Body of pancreas (tissue), 4 donors: ENCODE measurements at regions not wholly inside any gene's neighbourhood (a gene's known extent, or its start where the extent isn't known, plus 50 kb on each side); places are given as distances from the start of the nearest gene placed in this dataset.

ENCODE experiments used
- ATAC-seq: fragments of 150-250 bp; one replicate; pipeline ENCODE4 v1.9.1; 2016
- DNase-seq, 4 donors: peaks; one replicate each; pipeline ENCODE4 v3.0.0-alpha.2; 2019
- H3K27ac ChIP-seq, 4 donors: fragments of 200-600 bp; sonication (generic); 1 replicate in 3 of 4; 2 replicates in 1 of 4; pipeline versions ENCODE4 v1.5.1 to v1.6.1; 2016 to 2019; ENCODE audit warnings: mild to moderate bottlenecking in 1 of 4, mixed read lengths in 1 of 4, moderate library complexity in 1 of 4
- H3K27me3 ChIP-seq, 2 donors: fragments of 200-600 bp; sonication (generic); one replicate each; pipeline ENCODE4 v1.6.0; 2016; ENCODE audit warnings: mild to moderate bottlenecking in 1 of 2
- H3K36me3 ChIP-seq, 2 donors: fragments of 200-600 bp; sonication (generic); replicated peaks in 1 of 2; 2 replicates each; pipeline ENCODE4 v1.5.1; 2016; ENCODE audit warnings: low read depth in 2 of 2; ENCODE audit not compliant: insufficient read depth in 1 of 2
- H3K4me1 ChIP-seq: fragments of 200-600 bp; sonication (generic); one replicate; pipeline ENCODE4 v1.6.0; 2016
- H3K4me3 ChIP-seq, 2 donors: fragments of 200-600 bp; sonication (generic); 1 replicate in 1 of 2; 2 replicates in 1 of 2; pipeline ENCODE4 v1.5.1; 2016 to 2019
- H3K9me3 ChIP-seq, 3 donors: fragments of 200-600 bp; sonication (generic); 1 replicate in 2 of 3; 2 replicates in 1 of 3; pipeline ENCODE4 v1.5.1; 2016
- POLR2A ChIP-seq, 3 donors: fragments of 450-650 bp; IDR thresholded peaks; one replicate each; pipeline ENCODE4 v1.6.1; 2016; ENCODE audit warnings: antibody characterized with exemption in 3 of 3, mild to moderate bottlenecking in 2 of 3
- WGBS, 2 donors: methylation state at CpG; one replicate each; pipeline ENCODE4 v1.1.5; 2017; 5-methylcytosine and 5-hydroxymethylcytosine counted together
- intact Hi-C: fragments of 100-400 bp; cut with DNase I; formaldehyde crosslinking; loops from one replicate; pipeline ENCODE4 v1.15.1; 2023
- TF ChIP-seq, protein P1 (sequence below), 7 experiments: fragments of 450-650 bp in 4 of 7; fragments of 200-600 bp in 3 of 7; sonication (generic) in 3 of 7; IDR thresholded peaks; one replicate each; pipeline ENCODE4 v1.5.1; 2016 to 2019; ENCODE audit warnings: antibody characterized with exemption in 7 of 7

DNA sequence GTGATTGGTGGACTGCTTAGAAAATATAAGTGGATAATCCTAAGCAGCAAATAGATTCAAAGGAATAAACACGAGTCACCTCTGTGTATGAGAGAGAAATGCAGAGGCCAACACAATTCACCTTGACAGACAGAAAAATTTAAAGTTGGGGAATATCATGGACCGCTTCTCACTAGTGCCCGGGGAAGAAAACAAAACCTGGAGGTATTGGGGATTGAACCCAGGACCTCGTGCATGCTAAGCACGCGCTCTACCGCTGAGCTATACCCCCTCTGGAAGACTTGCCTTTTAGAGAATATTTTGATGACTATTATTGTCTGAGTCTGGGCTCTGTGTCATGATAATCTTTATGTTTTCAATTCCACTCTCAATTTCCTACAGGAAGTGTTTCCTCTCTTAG lies 111.9 kb downstream of the TRIM27 start:
- intact Hi-C loops = no loop called here
- Histone ChIP-seq H3K36me3 (no peaks in the 10 kb centered on the region), H3K4me3 (no peak overlapping the region), H3K27ac (no peak overlapping the region), H3K9me3 (no peaks in the 10 kb centered on the region), H3K4me1 (no peaks in the 10 kb centered on the region), H3K27me3 (peaks cover 0 to 48% of the 10 kb centered on the region in 2 donors)
- WGBS, 2 donors = 2 to 5% methylated on average over 7 of the region's 7 CpGs
- DNase-seq (no peak), ATAC-seq (no peak)
- TF ChIP-seq POLR2A (IDR thresholded peaks at IDR 0.05) = no peak
- TF ChIP-seq, protein P1, sequence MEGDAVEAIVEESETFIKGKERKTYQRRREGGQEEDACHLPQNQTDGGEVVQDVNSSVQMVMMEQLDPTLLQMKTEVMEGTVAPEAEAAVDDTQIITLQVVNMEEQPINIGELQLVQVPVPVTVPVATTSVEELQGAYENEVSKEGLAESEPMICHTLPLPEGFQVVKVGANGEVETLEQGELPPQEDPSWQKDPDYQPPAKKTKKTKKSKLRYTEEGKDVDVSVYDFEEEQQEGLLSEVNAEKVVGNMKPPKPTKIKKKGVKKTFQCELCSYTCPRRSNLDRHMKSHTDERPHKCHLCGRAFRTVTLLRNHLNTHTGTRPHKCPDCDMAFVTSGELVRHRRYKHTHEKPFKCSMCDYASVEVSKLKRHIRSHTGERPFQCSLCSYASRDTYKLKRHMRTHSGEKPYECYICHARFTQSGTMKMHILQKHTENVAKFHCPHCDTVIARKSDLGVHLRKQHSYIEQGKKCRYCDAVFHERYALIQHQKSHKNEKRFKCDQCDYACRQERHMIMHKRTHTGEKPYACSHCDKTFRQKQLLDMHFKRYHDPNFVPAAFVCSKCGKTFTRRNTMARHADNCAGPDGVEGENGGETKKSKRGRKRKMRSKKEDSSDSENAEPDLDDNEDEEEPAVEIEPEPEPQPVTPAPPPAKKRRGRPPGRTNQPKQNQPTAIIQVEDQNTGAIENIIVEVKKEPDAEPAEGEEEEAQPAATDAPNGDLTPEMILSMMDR (IDR thresholded peaks at IDR 0.05) = no peak

DNA sequence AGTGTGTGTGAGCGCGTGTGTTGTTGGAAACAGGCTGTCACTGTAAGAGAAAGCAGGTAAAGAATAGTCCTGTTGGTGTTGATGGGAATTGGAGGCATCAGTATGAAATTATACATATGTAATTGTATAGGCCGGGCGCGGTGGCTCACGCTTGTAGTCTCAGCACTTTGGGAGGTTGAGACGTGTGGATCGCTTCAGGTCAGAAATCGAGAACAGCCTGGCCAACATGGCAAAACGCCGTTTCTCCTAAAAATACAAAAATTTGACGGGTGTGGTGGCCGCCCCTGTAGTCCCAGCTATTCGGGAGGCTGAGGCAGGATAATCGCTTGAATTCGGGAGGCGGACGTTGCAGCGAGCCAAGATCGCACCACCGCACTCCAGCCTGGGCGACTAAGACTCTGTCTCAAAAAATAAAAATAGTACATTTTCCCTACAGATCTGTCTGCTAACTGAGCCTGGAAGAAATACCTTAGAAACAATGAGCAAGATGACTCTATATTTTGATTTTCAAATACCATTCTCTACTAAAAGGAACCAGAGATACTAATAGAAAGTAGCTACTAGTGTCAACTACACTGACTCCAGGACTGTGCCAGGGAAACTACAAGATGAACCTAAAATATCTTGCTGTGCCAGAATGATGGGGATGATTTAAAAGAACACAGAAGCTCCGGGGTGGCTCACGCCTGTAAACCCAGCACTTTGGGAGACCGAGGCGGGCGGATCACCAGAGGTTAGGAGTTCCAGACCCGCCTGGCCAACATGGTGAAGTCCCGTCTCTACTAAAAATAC lies 110.8 kb downstream of the TRIM27 start:
- no peak for DNase-seq
- H3K4me1 ChIP-seq = no peaks in the 10 kb centered on the region
- TF ChIP-seq, protein P1 (IDR thresholded peaks at IDR 0.05) = no peak
- TF ChIP-seq POLR2A (IDR thresholded peaks at IDR 0.05) = no peak
- 6 to 11% methylated on average over 29 of the region's 29 CpGs for WGBS, 2 donors
- intact Hi-C loops = no loop called here
- no peak overlapping the region for H3K4me3 ChIP-seq
- no peak for ATAC-seq
- no peaks in the 10 kb centered on the region for H3K9me3 ChIP-seq
- H3K27me3 ChIP-seq = peaks cover 0 to 49% of the 10 kb centered on the region in 2 donors
- H3K27ac ChIP-seq = no peak overlapping the region
- no peaks in the 10 kb centered on the region for H3K36me3 ChIP-seq

DNA sequence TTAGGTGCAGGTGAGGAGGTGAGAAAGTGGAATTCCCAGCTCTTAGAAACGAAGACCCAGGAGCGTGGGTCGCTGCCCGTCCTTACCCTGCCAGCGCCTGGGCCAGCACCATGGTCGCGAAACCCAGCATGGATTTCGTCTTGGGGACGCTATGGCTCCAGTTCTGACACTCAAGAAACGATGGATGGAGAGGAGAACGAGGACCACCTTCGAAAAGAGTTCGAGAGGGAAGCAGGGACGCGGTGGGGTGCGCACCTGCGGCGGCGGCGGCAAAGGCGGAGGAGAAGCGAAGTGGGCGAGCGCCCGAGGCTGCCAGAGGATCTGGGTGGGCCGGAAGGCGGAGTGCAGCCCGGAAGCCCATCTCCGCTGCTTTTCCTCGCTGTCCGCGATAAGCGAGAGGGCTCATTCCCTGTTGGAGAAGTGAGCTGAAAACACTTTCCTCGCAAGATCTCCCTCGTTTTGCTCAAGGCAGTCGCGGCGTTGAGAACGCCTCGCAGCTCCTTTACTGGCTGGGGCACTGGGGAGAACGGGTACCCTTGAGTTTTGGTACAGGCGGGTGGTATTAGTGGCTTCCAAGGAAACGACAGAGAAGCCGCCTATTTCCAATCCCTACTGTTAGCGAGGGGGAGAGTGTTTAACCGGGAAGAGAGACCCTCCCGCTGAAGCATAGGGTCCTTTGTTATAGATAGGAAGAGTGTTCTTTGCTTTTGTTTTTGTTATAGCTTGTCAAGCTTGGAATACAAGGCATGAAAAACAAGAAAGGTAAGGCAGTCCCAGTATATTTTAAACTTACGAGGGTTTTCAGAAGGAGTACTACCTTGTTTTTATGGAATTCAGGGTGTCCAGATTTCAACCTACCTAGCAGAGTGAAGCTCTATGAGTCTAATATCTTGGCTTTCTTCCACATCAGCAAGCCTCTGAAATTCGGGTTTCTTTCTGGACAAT lies 109.5 kb downstream of the TRIM27 start:
- DNase-seq (no peak), ATAC-seq (no peak)
- intact Hi-C loops = no loop called here
- Histone ChIP-seq H3K27ac (no peak overlapping the region), H3K9me3 (no peaks in the 10 kb centered on the region), H3K36me3 (no peaks in the 10 kb centered on the region), H3K4me3 (no peak overlapping the region), H3K4me1 (no peaks in the 10 kb centered on the region), H3K27me3 (peaks cover 0 to 40% of the 10 kb centered on the region in 2 donors)
- whole genome bisulfite sequencing, 2 donors = 2 to 6% methylated on average over 20 to 49 of the region's 49 CpGs
- TF ChIP-seq POLR2A (IDR thresholded peaks at IDR 0.05) = no peak
- TF ChIP-seq, protein P1 (IDR thresholded peaks at IDR 0.05) = no peak

DNA sequence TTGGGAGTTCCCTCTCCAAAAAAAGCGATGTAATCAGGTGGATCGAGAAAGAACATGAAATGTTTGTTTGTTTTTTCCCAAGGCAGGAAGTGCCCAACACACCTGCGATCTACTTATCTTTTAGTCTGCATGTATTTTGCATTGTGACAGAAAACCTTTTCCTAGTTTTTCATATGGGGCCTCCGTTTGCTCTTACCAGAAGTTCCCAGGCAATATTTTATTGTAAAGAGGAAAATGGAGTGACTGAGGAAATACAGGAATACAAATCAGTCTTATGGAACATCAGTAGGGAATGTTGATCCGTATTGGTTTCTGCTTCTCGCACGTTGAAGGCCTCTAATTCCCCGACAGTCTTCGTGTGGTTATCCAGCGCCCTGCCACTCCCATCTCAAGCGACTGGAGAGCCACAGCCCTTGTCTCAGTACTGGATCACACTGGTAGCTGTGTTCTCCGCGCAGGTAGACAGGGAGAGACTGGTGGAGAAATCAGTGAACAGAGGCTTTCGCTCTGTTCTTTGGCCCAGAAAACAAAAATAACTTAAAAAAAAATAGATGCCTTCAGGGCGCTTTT lies 107.4 kb downstream of the TRIM27 start:
- DNase-seq = no peak
- Histone ChIP-seq H3K27ac (no peak overlapping the region), H3K4me1 (no peaks in the 10 kb centered on the region), H3K4me3 (no peak overlapping the region), H3K27me3 (peaks cover 0 to 38% of the 10 kb centered on the region in 2 donors), H3K9me3 (no peaks in the 10 kb centered on the region), H3K36me3 (no peaks in the 10 kb centered on the region)
- intact Hi-C loops = no loop called here
- TF ChIP-seq POLR2A (IDR thresholded peaks at IDR 0.05) = no peak
- TF ChIP-seq, protein P1 (IDR thresholded peaks at IDR 0.05) = no peak
- 4 to 13% methylated on average over 15 of the region's 15 CpGs for WGBS, 2 donors
- ATAC-seq = no peak
